ENCODE measurements at regions not wholly inside any gene's neighbourhood (a gene's known extent, or its start where the extent isn't known, plus 50 kb on each side); places are given as distances from the start of the nearest gene placed in this dataset.
"Not testable (repeated sequence)": the region's sequence is repeated elsewhere in the genome, so short reads cannot be mapped to it uniquely, and the experiment has no call there.

DNA sequence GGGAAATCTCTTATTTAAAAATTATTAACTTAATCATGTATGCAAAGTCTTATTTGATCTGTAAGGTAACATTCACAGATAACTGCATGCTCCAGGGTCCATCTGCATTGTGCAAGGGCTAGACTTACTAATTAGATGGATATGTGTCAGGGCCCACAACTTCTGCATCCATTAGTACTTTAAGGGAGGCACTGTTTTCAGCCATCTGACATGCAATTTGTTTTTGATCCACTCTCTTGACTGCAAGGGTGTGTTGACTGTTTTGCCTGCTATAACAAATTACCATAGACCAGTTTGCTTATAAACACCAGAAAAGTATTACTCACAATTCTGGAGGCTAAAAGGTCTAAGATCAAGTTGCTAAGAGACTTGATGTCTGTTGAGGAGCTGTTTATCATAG, 542.1 kb upstream of the HS3ST1 start:
- TF ChIP-seq EZH2 (IDR thresholded peaks at IDR 0.05) (no peak), POLR2AphosphoS5 (IDR thresholded peaks at IDR 0.05; ENCODE audit: borderline replicate concordance, low read depth, low read length) (no peak), FOXP2 (optimal IDR thresholded peaks at IDR 0.05; ENCODE audit: control extremely low read depth, extremely low read length, insufficient read depth) (no peak)
- Histone ChIP-seq H3K4me3 (no peak overlapping the region), H3K36me3 (ENCODE audit: insufficient read depth, low read length) (no peaks in the 10 kb centered on the region), H3K9me3 (ENCODE audit: low read depth, low read length) (no peaks in the 10 kb centered on the region), H3K9ac (ENCODE audit: insufficient read length) (no peak overlapping the region), H3K27ac (no peak overlapping the region)
- no peak for DNase-seq (ENCODE audit: low read depth, low spot score)

DNA sequence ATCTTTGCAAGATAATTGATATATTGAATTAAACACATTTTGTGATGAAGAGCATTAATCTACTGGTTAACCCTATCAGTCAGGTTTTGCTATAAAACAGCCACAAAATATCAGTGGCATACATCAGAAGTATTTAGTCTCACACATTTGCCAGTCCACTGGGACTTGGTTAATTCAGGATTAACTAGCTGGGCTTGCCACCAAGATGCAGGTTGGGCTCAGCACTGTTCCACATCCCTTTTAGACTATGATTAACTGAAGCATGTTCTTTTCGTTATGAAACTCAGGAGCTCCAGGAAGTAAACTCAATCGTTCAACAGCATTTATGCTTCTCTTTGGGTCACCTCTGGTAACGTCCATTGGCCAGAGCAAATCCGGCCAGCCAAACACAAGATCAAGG, 538.1 kb upstream of the HS3ST1 start:
- no peak overlapping the region for H3K4me3 ChIP-seq
- H3K9me3 ChIP-seq (ENCODE audit: low read depth, low read length) = no peaks in the 10 kb centered on the region
- no peak overlapping the region for H3K9ac ChIP-seq (ENCODE audit: insufficient read length)
- H3K27ac ChIP-seq = no peak overlapping the region
- no peaks in the 10 kb centered on the region for H3K36me3 ChIP-seq (ENCODE audit: insufficient read depth, low read length)
- DNase-seq (ENCODE audit: low read depth, low spot score) = no peak
- no peak for TF ChIP-seq FOXP2 (optimal IDR thresholded peaks at IDR 0.05; ENCODE audit: control extremely low read depth, extremely low read length, insufficient read depth)
- TF ChIP-seq POLR2AphosphoS5 (IDR thresholded peaks at IDR 0.05; ENCODE audit: borderline replicate concordance, low read depth, low read length) = no peak
- no peak for TF ChIP-seq EZH2 (IDR thresholded peaks at IDR 0.05)

DNA sequence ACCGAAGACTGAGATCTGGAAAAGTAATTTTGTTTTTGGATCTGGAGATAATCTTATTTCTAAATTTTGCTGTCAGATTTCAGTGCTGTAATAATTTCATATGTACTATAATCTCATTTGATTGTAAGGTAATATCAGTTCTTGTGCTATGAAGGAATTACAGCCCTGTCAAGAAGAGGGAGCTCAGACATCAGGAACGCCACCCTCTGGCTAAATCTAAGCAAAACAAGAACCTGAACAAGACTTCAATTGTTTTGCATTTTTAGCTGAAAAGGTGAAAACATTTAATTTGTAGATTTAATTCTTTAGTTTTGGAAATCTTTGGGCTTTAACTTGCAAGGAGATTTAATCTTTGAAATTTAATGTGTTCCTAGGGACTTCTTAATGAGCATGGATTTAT, 525.4 kb upstream of the HS3ST1 start:
- no peaks in the 10 kb centered on the region for H3K36me3 ChIP-seq (ENCODE audit: insufficient read depth, low read length)
- no peak overlapping the region for H3K27ac ChIP-seq
- no peak overlapping the region for H3K4me3 ChIP-seq
- TF ChIP-seq EZH2 (IDR thresholded peaks at IDR 0.05) (no peak), FOXP2 (optimal IDR thresholded peaks at IDR 0.05; ENCODE audit: control extremely low read depth, extremely low read length, insufficient read depth) (no peak), POLR2AphosphoS5 (IDR thresholded peaks at IDR 0.05; ENCODE audit: borderline replicate concordance, low read depth, low read length) (no peak)
- no peaks in the 10 kb centered on the region for H3K9me3 ChIP-seq (ENCODE audit: low read depth, low read length)
- DNase-seq (ENCODE audit: low read depth, low spot score) = no peak
- no peak overlapping the region for H3K9ac ChIP-seq (ENCODE audit: insufficient read length)

DNA sequence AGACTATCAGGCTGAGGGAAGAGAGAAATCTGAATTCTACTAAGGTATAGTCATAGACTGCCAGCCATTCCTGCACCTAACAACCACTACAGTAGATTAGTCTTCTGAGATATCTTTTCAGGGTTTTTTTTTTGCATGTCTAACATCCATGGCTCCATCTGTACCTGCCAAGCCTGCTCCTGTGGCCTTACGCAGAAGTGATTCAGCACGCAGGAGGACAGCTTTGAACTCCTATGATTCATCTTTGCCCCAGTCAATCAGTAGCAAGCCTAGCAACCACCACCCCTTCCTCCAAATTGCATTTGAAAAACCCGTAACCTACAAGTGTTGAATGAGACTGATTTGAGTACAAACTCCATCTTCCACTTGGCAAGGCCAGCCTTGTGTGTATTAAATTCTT, 520.7 kb upstream of the HS3ST1 start:
- no peak overlapping the region for H3K4me3 ChIP-seq

DNA sequence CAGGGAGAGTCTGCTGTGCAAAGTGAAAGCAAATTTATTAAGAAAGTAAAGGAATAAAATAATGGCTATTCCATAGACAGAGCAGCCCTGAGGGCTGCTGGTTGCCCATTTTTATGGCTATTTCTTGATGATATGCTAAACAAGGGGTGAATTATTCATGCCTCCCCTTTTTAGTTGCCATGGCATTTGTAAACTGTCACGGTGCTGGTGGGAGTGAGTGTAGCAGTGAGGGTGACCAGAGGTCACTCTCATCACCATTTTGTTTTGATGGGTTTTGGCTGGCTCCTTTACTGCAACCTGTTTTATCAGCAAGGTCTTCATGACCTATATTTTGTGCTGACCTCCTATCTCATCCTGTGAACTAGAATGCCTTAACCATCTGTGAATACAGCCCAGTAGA, 518.9 kb upstream of the HS3ST1 start:
- H3K27ac ChIP-seq; DNase-seq (ENCODE audit: low read depth, low spot score); H3K9me3 ChIP-seq (ENCODE audit: low read depth, low read length); H3K4me3 ChIP-seq; H3K9ac ChIP-seq (ENCODE audit: insufficient read length); H3K36me3 ChIP-seq (ENCODE audit: insufficient read depth, low read length): not testable (repeated sequence)

More for the DNA sequence above, 520.7 kb upstream of the HS3ST1 start:
- Histone ChIP-seq H3K9ac (ENCODE audit: insufficient read length) (no peak overlapping the region), H3K36me3 (ENCODE audit: insufficient read depth, low read length) (no peaks in the 10 kb centered on the region), H3K9me3 (ENCODE audit: low read depth, low read length) (no peaks in the 10 kb centered on the region), H3K27ac (no peak overlapping the region)
- DNase-seq (ENCODE audit: low read depth, low spot score) = no peak
- TF ChIP-seq EZH2 (IDR thresholded peaks at IDR 0.05) (no peak), FOXP2 (optimal IDR thresholded peaks at IDR 0.05; ENCODE audit: control extremely low read depth, extremely low read length, insufficient read depth) (no peak), POLR2AphosphoS5 (IDR thresholded peaks at IDR 0.05; ENCODE audit: borderline replicate concordance, low read depth, low read length) (no peak)

DNA sequence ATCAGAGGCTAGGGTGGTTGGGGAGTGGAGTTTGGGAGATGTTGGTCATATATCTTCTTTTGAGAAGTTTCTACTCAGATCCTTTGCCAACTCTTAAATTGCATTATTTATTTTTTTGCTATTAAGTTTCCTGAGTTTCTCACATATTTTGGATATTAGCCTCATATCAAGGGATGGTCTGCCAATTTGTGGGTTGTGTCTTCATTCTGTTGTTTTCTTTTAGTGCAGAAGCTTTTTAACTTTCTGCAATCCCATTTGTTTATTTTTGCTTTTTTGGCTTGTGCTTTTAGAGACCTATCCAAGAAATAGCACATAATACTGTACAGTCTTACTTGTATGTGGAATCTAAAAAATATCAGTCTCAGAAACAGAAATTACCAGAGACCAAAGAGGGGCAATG, 509.2 kb upstream of the HS3ST1 start:
- TF ChIP-seq POLR2AphosphoS5 (IDR thresholded peaks at IDR 0.05; ENCODE audit: borderline replicate concordance, low read depth, low read length) (no peak), EZH2 (IDR thresholded peaks at IDR 0.05) (no peak), FOXP2 (optimal IDR thresholded peaks at IDR 0.05; ENCODE audit: control extremely low read depth, extremely low read length, insufficient read depth) (no peak)
- no peak overlapping the region for H3K9ac ChIP-seq (ENCODE audit: insufficient read length)

DNA sequence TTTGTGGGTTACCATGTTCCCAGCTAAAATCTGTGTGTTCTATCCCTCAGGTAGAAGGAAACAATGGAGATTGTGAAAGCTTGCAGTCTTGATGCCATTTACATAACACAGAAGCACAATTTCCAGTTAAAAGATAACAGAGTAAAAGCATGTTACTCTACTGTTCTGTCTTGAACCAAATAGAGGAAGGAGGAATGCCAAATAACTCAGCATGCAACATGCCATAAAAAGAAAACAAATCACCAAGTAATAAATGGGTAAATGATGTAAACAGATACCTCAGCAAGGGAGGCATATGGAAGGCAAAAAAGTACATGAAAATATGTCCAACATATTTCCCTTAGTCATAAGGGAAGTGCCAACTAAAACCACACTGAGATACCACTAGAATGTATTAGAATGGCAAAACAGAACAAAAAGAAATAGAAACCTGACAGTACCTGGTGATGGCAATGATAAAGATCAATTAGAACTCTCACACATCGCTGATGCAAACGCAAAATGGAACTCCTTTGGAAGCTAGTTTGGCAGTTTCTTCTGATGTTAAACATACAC, 502.6 kb upstream of the HS3ST1 start:
- no peak for DNase-seq (ENCODE audit: low read depth, low spot score)
- Histone ChIP-seq H3K27ac (no peak overlapping the region), H3K4me3 (no peak overlapping the region), H3K9me3 (ENCODE audit: low read depth, low read length) (no peaks in the 10 kb centered on the region), H3K36me3 (ENCODE audit: insufficient read depth, low read length) (no peaks in the 10 kb centered on the region), H3K9ac (ENCODE audit: insufficient read length) (no peak overlapping the region)
- TF ChIP-seq POLR2AphosphoS5 (IDR thresholded peaks at IDR 0.05; ENCODE audit: borderline replicate concordance, low read depth, low read length) = no peak
- TF ChIP-seq FOXP2 (optimal IDR thresholded peaks at IDR 0.05; ENCODE audit: control extremely low read depth, extremely low read length, insufficient read depth) = no peak
- TF ChIP-seq EZH2 (IDR thresholded peaks at IDR 0.05) = no peak

More for the DNA sequence above, 509.2 kb upstream of the HS3ST1 start:
- DNase-seq (ENCODE audit: low read depth, low spot score) = no peak
- H3K36me3 ChIP-seq (ENCODE audit: insufficient read depth, low read length) = no peaks in the 10 kb centered on the region
- no peak overlapping the region for H3K4me3 ChIP-seq
- H3K9me3 ChIP-seq (ENCODE audit: low read depth, low read length) = no peaks in the 10 kb centered on the region
- H3K27ac ChIP-seq = no peak overlapping the region

DNA sequence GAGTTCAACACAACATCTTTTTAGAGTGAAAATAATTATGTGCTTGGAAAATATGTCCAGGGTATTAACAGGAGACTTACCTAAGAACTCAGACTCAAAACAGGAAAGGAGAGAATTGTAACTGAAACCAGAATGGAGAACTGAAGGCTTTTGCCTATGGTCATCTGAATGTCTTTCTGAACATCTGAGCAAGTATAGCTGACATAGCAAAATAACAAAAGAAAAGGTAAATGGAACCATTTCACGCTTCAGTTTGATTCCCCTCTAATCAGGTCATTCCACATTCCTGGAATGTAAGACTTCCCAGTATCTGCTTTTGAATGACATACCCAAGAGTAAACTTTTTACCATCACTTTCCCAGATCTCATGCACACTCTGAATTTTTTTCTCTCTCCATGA, 500.4 kb upstream of the HS3ST1 start:
- H3K36me3 ChIP-seq (ENCODE audit: insufficient read depth, low read length) = no peaks in the 10 kb centered on the region
- DNase-seq (ENCODE audit: low read depth, low spot score) = no peak
- no peak overlapping the region for H3K4me3 ChIP-seq
- H3K9ac ChIP-seq (ENCODE audit: insufficient read length) = no peak overlapping the region
- no peaks in the 10 kb centered on the region for H3K9me3 ChIP-seq (ENCODE audit: low read depth, low read length)
- TF ChIP-seq EZH2 (IDR thresholded peaks at IDR 0.05) (no peak), FOXP2 (optimal IDR thresholded peaks at IDR 0.05; ENCODE audit: control extremely low read depth, extremely low read length, insufficient read depth) (no peak), POLR2AphosphoS5 (IDR thresholded peaks at IDR 0.05; ENCODE audit: borderline replicate concordance, low read depth, low read length) (no peak)
- H3K27ac ChIP-seq = no peak overlapping the region

DNA sequence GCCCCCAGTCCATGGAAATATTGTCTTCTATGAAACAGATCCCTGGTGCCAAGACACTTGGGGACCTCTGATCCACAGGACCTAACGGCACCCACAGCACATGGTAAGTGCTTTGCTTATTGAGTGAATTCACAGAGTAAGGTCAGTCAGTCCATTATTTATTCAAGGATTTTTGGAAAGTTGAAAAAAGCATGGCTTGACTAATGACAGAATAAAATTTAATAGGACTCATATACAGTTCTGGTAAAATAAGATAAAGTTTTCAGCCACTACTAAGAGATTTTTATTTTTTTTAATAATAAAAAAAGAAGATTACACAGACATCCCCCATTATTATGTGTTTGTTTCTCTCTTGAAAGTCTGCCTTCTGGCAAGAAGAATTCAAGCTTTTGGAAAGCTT, 490.6 kb upstream of the HS3ST1 start:
- no peak overlapping the region for H3K27ac ChIP-seq
- DNase-seq (ENCODE audit: low read depth, low spot score) = no peak
- H3K9me3 ChIP-seq (ENCODE audit: low read depth, low read length) = no peaks in the 10 kb centered on the region
- no peak overlapping the region for H3K4me3 ChIP-seq
- H3K9ac ChIP-seq (ENCODE audit: insufficient read length) = no peak overlapping the region
- TF ChIP-seq POLR2AphosphoS5 (IDR thresholded peaks at IDR 0.05; ENCODE audit: borderline replicate concordance, low read depth, low read length) (no peak), FOXP2 (optimal IDR thresholded peaks at IDR 0.05; ENCODE audit: control extremely low read depth, extremely low read length, insufficient read depth) (no peak)
- no peaks in the 10 kb centered on the region for H3K36me3 ChIP-seq (ENCODE audit: insufficient read depth, low read length)
